Heart right ventricle (tissue), 16 donors: ENCODE measurements at regions not wholly inside any gene's neighbourhood (a gene's known extent, or its start where the extent isn't known, plus 50 kb on each side); places are given as distances from the start of the nearest gene placed in this dataset.

Source experiments
- ATAC-seq, 8 donors: fragments of 200-7000 bp; cut with Tn5 transposase; one replicate each; pipeline ENCODE4 v1.9.1; 2020; ENCODE audit warnings: mild to moderate bottlenecking in 8 of 8, moderate library complexity in 8 of 8, moderate number of reproducible peaks in 1 of 8
- DNase-seq, 2 donors: peaks; one replicate each; pipeline ENCODE4 v3.0.0-alpha.2; 2020
- H3K27ac ChIP-seq, 10 donors: fragments of 200-600 bp; sonication (generic) in 2 of 10; one replicate each; pipeline versions ENCODE4 v1.5.0 to v1.8.0; 2020 to 2022; ENCODE audit warnings: mild to moderate bottlenecking in 3 of 10
- H3K27me3 ChIP-seq, 7 donors: fragments of 200-600 bp; one replicate each; pipeline ENCODE4 v1.8.0; 2021 to 2022; ENCODE audit warnings: mild to moderate bottlenecking in 2 of 7
- H3K36me3 ChIP-seq, 9 donors: fragments of 200-600 bp; sonication (generic) in 1 of 9; one replicate each; pipeline versions ENCODE4 v1.5.0 to v1.8.0; 2020 to 2022; ENCODE audit warnings: mild to moderate bottlenecking in 2 of 9
- H3K4me1 ChIP-seq, 9 donors: fragments of 200-600 bp; sonication (generic) in 1 of 9; one replicate each; pipeline versions ENCODE4 v1.5.0 to v1.8.0; 2020 to 2022; ENCODE audit warnings: mild to moderate bottlenecking in 4 of 9
- H3K4me3 ChIP-seq, 10 donors: fragments of 200-600 bp; sonication (generic) in 2 of 10; one replicate each; pipeline versions ENCODE4 v1.5.0 to v1.8.0; 2020 to 2022; ENCODE audit warnings: mild to moderate bottlenecking in 7 of 10, moderate library complexity in 2 of 10
- H3K9me3 ChIP-seq, 11 donors: fragments of 200-600 bp in 10 of 11; sonication (generic) in 2 of 11; one replicate each; pipeline versions ENCODE4 v1.5.0 to v1.8.0; 2013 to 2022; ENCODE audit warnings: mild to moderate bottlenecking in 2 of 11, control low read depth in 1 of 11, moderate library complexity in 1 of 11
- WGBS, 2 donors: extraction: QIAGEN DNeasy Blood & Tissue Kit; methylation state at CpG; one replicate each; pipeline ENCODE4 v1.1.7; 2013; ENCODE audit warnings: inconsistent platforms in 1 of 2; 5-methylcytosine and 5-hydroxymethylcytosine counted together
- intact Hi-C, 10 donors: fragments of 100-400 bp; cut with DNase I; formaldehyde crosslinking; loops; one replicate each; pipeline versions ENCODE4 v1.11.1 to v1.14.2; 2022
- TF ChIP-seq, protein P1 (sequence below), 9 donors: fragments of 200-600 bp; sonication (generic) in 2 of 9; IDR thresholded peaks; one replicate each; pipeline versions ENCODE4 v1.5.0 to v1.8.0; 2021 to 2022; ENCODE audit warnings: antibody characterized with exemption in 9 of 9, mild to moderate bottlenecking in 5 of 9, moderate library complexity in 1 of 9
- donor health status: Arrhythmogenic right ventricular cardiomyopathy.
- donor health status: ischemic (EF 13 %, LVEDD 7.1; RV severe dilation, severe dysfunction).
- donor health status: healthy with polysubstance abuse.
- donor health status: DM: no; HTN: yes; CAD: no.
- donor health status: DM: no; HTN: no; CAD: no.
- donor health status: ischemic (EF 25% LVEDD 6.9; RV normal size, moderate dysfunction).
- donor health status: ischemic (EF 25% LVEDD 5.7; RV mildly dilated, moderate dysfunction).
- donor health status: healthy.
- donor health status: DM: yes; HTN: yes; CAD: no.
- donor health status: Ischemic cardiomyopathy.
- donor health status: ischemic (EF 35%, LVEDD 5.7; RV mildly dilated, moderate dysfunction).
- donor health status: nonischemic (EF 11% LVEDD 7.7; RV severe dilation, severe dysfunction).
- donor health status: DM: yes; HTN: yes; CAD: no.
- donor health status: PGD.
- donor health status: ischemic (EF 29% LVEDD 5.4; RV normal size, mild dysfunction).
- donor health status: nonischemic (EF 23%, LVEDD 6.1; RV moderate dilation, normal function).

DNA sequence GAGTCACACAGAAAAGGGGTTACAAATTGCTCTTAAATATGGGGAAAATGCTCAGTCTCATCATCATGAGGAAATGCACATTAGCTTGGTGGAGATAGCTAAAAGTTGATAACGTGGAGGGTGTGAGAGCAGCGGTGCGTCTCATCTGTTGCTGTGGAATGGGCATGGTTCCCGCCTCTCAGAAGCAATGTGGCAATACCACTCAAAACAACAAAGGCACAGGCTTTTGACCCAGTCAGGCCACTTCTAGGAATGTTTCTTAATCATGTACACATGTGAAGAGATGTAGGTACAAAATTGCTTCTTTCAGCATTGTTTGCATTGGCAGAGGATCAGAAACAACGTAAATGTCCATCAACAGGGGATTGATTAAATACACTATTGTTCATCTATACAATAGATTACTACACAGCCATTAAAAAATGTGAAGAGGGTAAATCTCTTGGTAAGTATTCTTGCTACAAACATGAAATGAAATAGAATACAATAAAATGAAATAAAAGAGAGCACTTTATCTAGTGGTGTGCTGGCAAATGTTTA lies 212.6 kb upstream of the MSX2 start:
- H3K4me3 ChIP-seq = no peak overlapping the region
- WGBS, 2 donors = 60 to 68% methylated on average over 5 of the region's 5 CpGs
- H3K27me3 ChIP-seq = peaks cover 0 to 29% (median 10%) of the 10 kb centered on the region in 7 donors
- no peaks in the 10 kb centered on the region for H3K36me3 ChIP-seq
- no peaks in the 10 kb centered on the region for H3K4me1 ChIP-seq
- no peak overlapping the region for H3K27ac ChIP-seq
- TF ChIP-seq, protein P1, sequence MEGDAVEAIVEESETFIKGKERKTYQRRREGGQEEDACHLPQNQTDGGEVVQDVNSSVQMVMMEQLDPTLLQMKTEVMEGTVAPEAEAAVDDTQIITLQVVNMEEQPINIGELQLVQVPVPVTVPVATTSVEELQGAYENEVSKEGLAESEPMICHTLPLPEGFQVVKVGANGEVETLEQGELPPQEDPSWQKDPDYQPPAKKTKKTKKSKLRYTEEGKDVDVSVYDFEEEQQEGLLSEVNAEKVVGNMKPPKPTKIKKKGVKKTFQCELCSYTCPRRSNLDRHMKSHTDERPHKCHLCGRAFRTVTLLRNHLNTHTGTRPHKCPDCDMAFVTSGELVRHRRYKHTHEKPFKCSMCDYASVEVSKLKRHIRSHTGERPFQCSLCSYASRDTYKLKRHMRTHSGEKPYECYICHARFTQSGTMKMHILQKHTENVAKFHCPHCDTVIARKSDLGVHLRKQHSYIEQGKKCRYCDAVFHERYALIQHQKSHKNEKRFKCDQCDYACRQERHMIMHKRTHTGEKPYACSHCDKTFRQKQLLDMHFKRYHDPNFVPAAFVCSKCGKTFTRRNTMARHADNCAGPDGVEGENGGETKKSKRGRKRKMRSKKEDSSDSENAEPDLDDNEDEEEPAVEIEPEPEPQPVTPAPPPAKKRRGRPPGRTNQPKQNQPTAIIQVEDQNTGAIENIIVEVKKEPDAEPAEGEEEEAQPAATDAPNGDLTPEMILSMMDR (IDR thresholded peaks at IDR 0.05) = no peak
- intact Hi-C loops = no loop called here
- DNase-seq (no peak), ATAC-seq (no peak)
- H3K9me3 ChIP-seq = peaks cover 0 to 6% (median 0%) of the 10 kb centered on the region in 11 donors

DNA sequence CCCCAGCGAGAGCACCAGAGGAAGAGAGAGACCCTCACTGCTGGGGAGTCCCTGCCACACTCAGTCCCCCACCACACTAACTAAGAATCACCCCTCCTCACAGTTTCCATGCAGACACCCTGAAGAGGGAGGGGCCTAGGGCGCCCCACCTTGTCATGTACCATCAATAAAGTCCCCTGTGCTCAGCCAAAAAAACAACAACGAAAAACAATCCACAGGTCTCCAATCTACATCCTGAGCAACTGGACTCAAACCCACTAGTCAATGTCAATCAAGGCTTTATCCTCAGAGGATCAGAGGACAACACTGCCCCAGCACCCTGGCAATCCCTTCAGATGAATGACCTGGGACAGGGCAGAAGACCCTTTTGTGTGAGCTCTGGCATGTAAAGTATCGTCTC lies 210.1 kb upstream of the MSX2 start:
- Histone ChIP-seq H3K9me3 (peaks cover 0 to 10% (median 0%) of the 10 kb centered on the region in 11 donors), H3K4me1 (no peaks in the 10 kb centered on the region), H3K4me3 (no peak overlapping the region), H3K36me3 (no peaks in the 10 kb centered on the region), H3K27ac (no peak overlapping the region), H3K27me3 (peaks cover 0 to 44% (median 22%) of the 10 kb centered on the region in 7 donors)
- no peak for DNase-seq
- TF ChIP-seq, protein P1 (IDR thresholded peaks at IDR 0.05) = no peak
- intact Hi-C loops = no loop called here
- 71 to 77% methylated on average over 4 of the region's 4 CpGs for WGBS, 2 donors
- ATAC-seq = no peak

DNA sequence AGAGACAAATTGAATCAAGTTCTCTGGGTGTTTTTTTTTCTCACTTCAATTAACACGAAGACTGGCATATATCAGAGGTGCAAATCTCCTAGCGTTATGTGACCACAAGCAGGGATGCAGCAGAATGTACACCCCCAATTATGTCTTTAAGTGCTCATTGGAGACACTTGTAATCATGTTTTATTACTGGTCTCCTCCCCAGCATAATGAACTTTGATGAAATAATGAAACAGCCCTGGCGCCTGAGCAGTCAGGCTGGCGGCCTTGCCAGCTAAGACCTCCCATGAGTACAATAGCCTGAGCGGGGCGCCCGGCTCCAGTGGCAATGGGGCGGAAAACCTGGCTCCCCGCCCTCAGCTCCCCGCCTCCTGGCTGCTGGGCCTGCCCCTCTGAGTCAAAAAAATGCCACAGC lies 209.4 kb upstream of the MSX2 start:
- intact Hi-C loops = no loop called here
- no peak for ATAC-seq
- Histone ChIP-seq H3K36me3 (no peaks in the 10 kb centered on the region), H3K4me3 (no peak overlapping the region), H3K9me3 (peaks cover 0 to 10% (median 0%) of the 10 kb centered on the region in 11 donors), H3K27me3 (peaks cover 0 to 50% (median 25%) of the 10 kb centered on the region in 7 donors), H3K27ac (no peak overlapping the region), H3K4me1 (no peaks in the 10 kb centered on the region)
- TF ChIP-seq, protein P1 (IDR thresholded peaks at IDR 0.05) = no peak
- DNase-seq = no peak
- 76 to 80% methylated on average over 10 of the region's 10 CpGs for WGBS, 2 donors

DNA sequence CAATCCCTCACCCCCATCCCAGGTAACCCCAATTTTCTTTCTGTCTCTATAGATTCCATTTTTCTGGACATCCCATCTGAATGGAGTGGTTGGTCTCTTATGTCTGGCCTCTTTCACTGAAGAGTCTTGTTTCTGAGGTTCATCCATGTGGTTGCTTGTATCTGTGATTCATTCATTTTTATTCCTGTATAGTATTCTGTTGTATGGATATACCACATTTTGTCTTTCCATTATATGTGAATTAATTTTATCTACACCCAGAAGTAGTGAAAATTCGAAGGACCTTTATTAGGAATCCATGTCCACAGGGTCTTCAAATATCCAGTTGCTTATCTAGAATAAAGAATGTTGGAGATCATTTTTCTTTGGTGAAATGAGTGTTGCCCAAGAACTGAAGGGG lies 207.6 kb upstream of the MSX2 start:
- DNase-seq (no peak), ATAC-seq (no peak)
- TF ChIP-seq, protein P1 (IDR thresholded peaks at IDR 0.05) = no peak
- Histone ChIP-seq H3K4me3 (no peak overlapping the region), H3K4me1 (no peaks in the 10 kb centered on the region), H3K27me3 (peaks cover 0 to 48% (median 31%) of the 10 kb centered on the region in 7 donors), H3K9me3 (peaks cover 0 to 10% (median 0%) of the 10 kb centered on the region in 11 donors), H3K36me3 (no peaks in the 10 kb centered on the region), H3K27ac (no peak overlapping the region)
- intact Hi-C loops = no loop called here
- 71 to 74% methylated on average over 1 of the region's 1 CpG for WGBS, 2 donors
